Panc1 (cell line): ENCODE measurements at regions not wholly inside any gene's neighbourhood (a gene's known extent, or its start where the extent isn't known, plus 50 kb on each side); places are given as distances from the start of the nearest gene placed in this dataset.

Experiments used
- ATAC-seq: fragments of 200-7000 bp; cut with Tn5 transposase; 2 replicates; pipeline ENCODE4 v1.9.1; 2020; ENCODE audit warnings: mild to moderate bottlenecking, moderate library complexity
- BruUV-seq: library from RNA; stranded (reverse); fragments of 400-500 nt; replicated peaks from 2 replicates; lab custom pipeline; 2021; lab: Mats Ljungman, UMichigan
- CTCF ChIA-PET: fragments of 300-600 bp; sonication (Branson Sonifier 250); formaldehyde crosslinking; loops from one replicate; lab custom pipeline; 2022; ENCODE audit warnings: antibody characterized with exemption; lab: Charles Lee
- POLR2A ChIA-PET: fragments of 300-600 bp; sonication (Branson Sonifier 250); formaldehyde crosslinking; loops from one replicate; lab custom pipeline; 2022; ENCODE audit warnings: antibody characterized with exemption; lab: Charles Lee
- DNase-seq: peaks from one replicate; pipeline ENCODE4 v3.0.0-alpha.2; 2010; ENCODE audit warnings: low read depth, low spot score
- H3K27ac ChIP-seq: 2 replicates; pipeline ENCODE4 v1.5.1; 2011; ENCODE audit warnings: mild to moderate bottlenecking, low read length, inconsistent platforms
- H3K27me3 ChIP-seq: fragments of 200-500 bp; sonication (Bioruptor generic); 2 replicates; pipeline ENCODE4 v1.6.0; 2014; ENCODE audit warnings: low read length, inconsistent platforms; ENCODE audit not compliant: control insufficient read depth, insufficient read depth
- H3K36me3 ChIP-seq: fragments of 200-500 bp; sonication (Bioruptor generic); 2 replicates; pipeline ENCODE4 v1.5.1; 2014; ENCODE audit warnings: inconsistent platforms, mild to moderate bottlenecking, low read length, moderate library complexity; ENCODE audit not compliant: control insufficient read depth, insufficient read depth
- H3K4me1 ChIP-seq: 2 replicates; pipeline ENCODE4 v1.5.1; 2011; ENCODE audit warnings: inconsistent platforms, mild to moderate bottlenecking, low read length, moderate library complexity; ENCODE audit not compliant: control insufficient read depth, insufficient read depth
- H3K4me3 ChIP-seq, 2 experiments: 2 replicates each; pipeline ENCODE4 v1.5.1; 2011 to 2012; ENCODE audit warnings: low read depth in 2 of 2, low read length in 2 of 2, mild to moderate bottlenecking in 2 of 2, inconsistent platforms in 1 of 2, moderate library complexity in 1 of 2
- H3K9me3 ChIP-seq: fragments of 200-500 bp; sonication (Bioruptor generic); 2 replicates; pipeline ENCODE4 v1.5.1; 2014; ENCODE audit warnings: low read depth, mild to moderate bottlenecking, inconsistent platforms, low read length, moderate library complexity; ENCODE audit not compliant: control insufficient read depth, insufficient read depth
- POLR2AphosphoS5 ChIP-seq: IDR thresholded peaks from 2 replicates; pipeline ENCODE4 v1.6.1; 2012; ENCODE audit warnings: mild to moderate bottlenecking, low read depth, low read length, moderate library complexity
- SIN3A ChIP-seq: IDR thresholded peaks from 2 replicates; pipeline ENCODE4 v1.6.1; 2012; ENCODE audit warnings: low read depth, mild to moderate bottlenecking, low read length, moderate library complexity, borderline replicate concordance; ENCODE audit not compliant: insufficient read depth
- TCF7L2 ChIP-seq: IDR thresholded peaks from 2 replicates; pipeline ENCODE4 v1.6.1; 2011; ENCODE audit warnings: mild to moderate bottlenecking, low read depth, low read length, inconsistent platforms
- in situ Hi-C: cut with HindIII; loops from 2 replicates; pipeline ENCODE4 v1.10.0; 2016; ENCODE audit warnings: low sequenced_read_pairs, low pct_unique_long_range_greater_than_20kb
- intact Hi-C: fragments of 100-400 bp; cut with micrococcal nuclease; formaldehyde crosslinking; loops from one replicate; pipeline ENCODE4 v1.10.0; 2022; ENCODE audit not compliant: unreplicated experiment
- TF ChIP-seq, protein P1 (sequence below): fragments of 450-650 bp; IDR thresholded peaks from 2 replicates; pipeline ENCODE4 v1.5.1; 2017; ENCODE audit warnings: mild to moderate bottlenecking
- TF ChIP-seq, protein P2 (sequence below), 2 experiments: IDR thresholded peaks; 2 replicates each; pipeline ENCODE4 v1.6.1; 2011 to 2012; ENCODE audit warnings: low read depth in 2 of 2, control low read depth in 1 of 2, low read length in 1 of 2, mild to moderate bottlenecking in 1 of 2, moderate library complexity in 1 of 2; ENCODE audit not compliant: insufficient read depth in 1 of 2

DNA sequence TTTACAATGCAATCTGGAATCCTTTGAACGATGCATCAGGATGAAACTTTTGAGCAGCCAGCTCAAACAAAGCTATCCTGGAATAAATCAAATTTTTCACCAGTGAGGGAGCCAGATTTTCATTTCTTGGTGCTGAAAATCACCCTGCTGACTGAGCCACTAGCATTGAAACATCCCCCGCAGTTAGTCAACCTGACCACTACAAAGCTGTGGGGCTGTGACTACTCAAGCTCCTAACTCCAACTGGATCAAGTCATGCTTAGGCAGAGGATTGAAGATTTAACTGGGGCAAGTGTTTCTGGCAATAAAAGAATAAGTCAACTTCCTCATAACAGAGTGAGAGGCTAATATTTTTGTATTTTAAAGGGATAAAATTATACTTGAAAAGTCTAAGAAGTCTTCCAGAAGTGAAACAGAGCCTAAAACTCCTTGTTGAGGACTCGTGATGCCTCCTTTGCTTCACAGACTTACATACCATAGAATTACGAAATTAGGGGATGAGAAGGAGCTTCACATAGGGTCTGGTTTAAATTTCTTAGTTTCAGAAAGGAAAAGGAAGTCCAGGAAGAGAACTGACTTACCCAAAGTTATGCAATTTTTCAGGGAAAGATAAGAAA lies 177.8 kb downstream of the SERPINI1 start:
- in situ Hi-C loops, result no loop called here
- no peaks in the 10 kb centered on the region for H3K4me1 ChIP-seq
- no peaks in the 10 kb centered on the region for H3K27me3 ChIP-seq
- no peak overlapping the region for H3K27ac ChIP-seq
- TF ChIP-seq POLR2AphosphoS5, result no peak
- TF ChIP-seq, protein P1, sequence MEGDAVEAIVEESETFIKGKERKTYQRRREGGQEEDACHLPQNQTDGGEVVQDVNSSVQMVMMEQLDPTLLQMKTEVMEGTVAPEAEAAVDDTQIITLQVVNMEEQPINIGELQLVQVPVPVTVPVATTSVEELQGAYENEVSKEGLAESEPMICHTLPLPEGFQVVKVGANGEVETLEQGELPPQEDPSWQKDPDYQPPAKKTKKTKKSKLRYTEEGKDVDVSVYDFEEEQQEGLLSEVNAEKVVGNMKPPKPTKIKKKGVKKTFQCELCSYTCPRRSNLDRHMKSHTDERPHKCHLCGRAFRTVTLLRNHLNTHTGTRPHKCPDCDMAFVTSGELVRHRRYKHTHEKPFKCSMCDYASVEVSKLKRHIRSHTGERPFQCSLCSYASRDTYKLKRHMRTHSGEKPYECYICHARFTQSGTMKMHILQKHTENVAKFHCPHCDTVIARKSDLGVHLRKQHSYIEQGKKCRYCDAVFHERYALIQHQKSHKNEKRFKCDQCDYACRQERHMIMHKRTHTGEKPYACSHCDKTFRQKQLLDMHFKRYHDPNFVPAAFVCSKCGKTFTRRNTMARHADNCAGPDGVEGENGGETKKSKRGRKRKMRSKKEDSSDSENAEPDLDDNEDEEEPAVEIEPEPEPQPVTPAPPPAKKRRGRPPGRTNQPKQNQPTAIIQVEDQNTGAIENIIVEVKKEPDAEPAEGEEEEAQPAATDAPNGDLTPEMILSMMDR, result peak; percentile 19; the same call in 1 of the 2 replicates
- intact Hi-C loops, result no loop called here
- ATAC-seq (no peak), DNase-seq (no peak)
- ChIA-PET POLR2A (no interaction called here), CTCF (no interaction called here)
- no peak overlapping the region for H3K4me3 ChIP-seq
- H3K36me3 ChIP-seq, result no peaks in the 10 kb centered on the region
- no TSS peak for BruUV-seq
- H3K9me3 ChIP-seq, result no peaks in the 10 kb centered on the region

DNA sequence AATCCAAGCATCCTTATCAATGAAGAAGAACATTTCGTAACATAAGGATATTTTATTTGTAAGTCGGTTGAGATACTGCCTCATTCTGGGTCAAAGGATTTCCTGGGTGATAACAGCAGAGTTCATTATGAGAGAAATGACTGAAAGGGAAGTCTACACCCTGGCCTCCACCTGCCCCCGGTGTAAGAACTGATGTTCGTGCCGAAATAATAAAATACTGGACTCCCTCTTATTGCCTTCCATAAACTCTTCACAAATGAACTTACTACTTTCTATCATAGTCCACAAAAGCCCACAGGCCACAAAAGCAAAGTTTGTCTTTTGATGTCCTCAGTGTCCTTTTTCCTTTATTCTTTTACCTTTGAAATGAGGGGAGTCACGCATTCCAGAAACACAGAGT lies 174.4 kb downstream of the SERPINI1 start:
- Histone ChIP-seq H3K9me3 (no peaks in the 10 kb centered on the region), H3K27me3 (no peaks in the 10 kb centered on the region), H3K4me1 (no peaks in the 10 kb centered on the region), H3K27ac (no peak overlapping the region), H3K4me3 (no peak overlapping the region), H3K36me3 (no peaks in the 10 kb centered on the region)
- ATAC-seq, result no peak
- CTCF ChIA-PET, result no interaction called here
- in situ Hi-C loops, result no loop called here
- TF ChIP-seq SIN3A, result no peak
- TF ChIP-seq, protein P2, sequence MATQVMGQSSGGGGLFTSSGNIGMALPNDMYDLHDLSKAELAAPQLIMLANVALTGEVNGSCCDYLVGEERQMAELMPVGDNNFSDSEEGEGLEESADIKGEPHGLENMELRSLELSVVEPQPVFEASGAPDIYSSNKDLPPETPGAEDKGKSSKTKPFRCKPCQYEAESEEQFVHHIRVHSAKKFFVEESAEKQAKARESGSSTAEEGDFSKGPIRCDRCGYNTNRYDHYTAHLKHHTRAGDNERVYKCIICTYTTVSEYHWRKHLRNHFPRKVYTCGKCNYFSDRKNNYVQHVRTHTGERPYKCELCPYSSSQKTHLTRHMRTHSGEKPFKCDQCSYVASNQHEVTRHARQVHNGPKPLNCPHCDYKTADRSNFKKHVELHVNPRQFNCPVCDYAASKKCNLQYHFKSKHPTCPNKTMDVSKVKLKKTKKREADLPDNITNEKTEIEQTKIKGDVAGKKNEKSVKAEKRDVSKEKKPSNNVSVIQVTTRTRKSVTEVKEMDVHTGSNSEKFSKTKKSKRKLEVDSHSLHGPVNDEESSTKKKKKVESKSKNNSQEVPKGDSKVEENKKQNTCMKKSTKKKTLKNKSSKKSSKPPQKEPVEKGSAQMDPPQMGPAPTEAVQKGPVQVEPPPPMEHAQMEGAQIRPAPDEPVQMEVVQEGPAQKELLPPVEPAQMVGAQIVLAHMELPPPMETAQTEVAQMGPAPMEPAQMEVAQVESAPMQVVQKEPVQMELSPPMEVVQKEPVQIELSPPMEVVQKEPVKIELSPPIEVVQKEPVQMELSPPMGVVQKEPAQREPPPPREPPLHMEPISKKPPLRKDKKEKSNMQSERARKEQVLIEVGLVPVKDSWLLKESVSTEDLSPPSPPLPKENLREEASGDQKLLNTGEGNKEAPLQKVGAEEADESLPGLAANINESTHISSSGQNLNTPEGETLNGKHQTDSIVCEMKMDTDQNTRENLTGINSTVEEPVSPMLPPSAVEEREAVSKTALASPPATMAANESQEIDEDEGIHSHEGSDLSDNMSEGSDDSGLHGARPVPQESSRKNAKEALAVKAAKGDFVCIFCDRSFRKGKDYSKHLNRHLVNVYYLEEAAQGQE (IDR thresholded peaks at IDR 0.05; ENCODE audit: insufficient read depth in 1 of 2, low read depth in 2 of 2, low read length in 1 of 2), result no peak
- TF ChIP-seq, protein P1, result no peak
- no peak for TF ChIP-seq TCF7L2
- no peak for TF ChIP-seq POLR2AphosphoS5
- no TSS peak for BruUV-seq
- DNase-seq, result no peak
- POLR2A ChIA-PET, result no interaction called here
- intact Hi-C loops, result no loop called here
